Adrenal gland (tissue), 5 donors: ENCODE measurements at regions not wholly inside any gene's neighbourhood (a gene's known extent, or its start where the extent isn't known, plus 50 kb on each side); places are given as distances from the start of the nearest gene placed in this dataset.

ENCODE experiments used
- POLR2A ChIP-seq, 2 donors: fragments of 450-650 bp; IDR thresholded peaks; one replicate each; pipeline ENCODE4 v1.6.1; 2017; ENCODE audit warnings: antibody characterized with exemption in 2 of 2, mild to moderate bottlenecking in 2 of 2, moderate library complexity in 1 of 2
- TF ChIP-seq, protein P1 (sequence below), 6 experiments: fragments of 450-650 bp in 4 of 6; fragments of 200-600 bp in 2 of 6; sonication (generic) in 1 of 6; IDR thresholded peaks; 1 replicate in 5 of 6; 2 replicates in 1 of 6; pipeline versions ENCODE4 v1.5.1 to v1.8.0; 2016 to 2021; ENCODE audit warnings: antibody characterized with exemption in 6 of 6, mild to moderate bottlenecking in 2 of 6, moderate library complexity in 1 of 6
- donor health status: DM: no; HTN: no; CAD: no.

DNA sequence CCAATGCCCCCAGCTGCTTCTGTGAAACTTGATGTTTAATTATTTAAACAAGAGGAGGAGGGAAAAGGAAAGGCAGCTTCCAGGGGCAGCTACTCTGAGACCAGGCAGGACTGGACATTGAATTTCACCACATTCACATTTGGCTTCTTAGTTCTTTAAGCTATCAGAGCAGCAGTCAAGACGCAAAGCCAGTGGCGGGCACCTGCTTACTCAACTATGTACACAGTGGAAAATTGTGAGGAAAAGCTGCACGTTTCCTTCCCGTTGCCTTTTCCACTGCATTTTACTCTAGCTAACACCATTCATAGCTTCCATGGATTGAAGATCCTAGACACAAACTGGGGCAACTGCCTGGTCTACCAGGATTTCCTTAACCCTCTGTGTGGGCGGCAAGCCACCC lies 200.3 kb downstream of the ERCC6L2 start:
- TF ChIP-seq, protein P1, sequence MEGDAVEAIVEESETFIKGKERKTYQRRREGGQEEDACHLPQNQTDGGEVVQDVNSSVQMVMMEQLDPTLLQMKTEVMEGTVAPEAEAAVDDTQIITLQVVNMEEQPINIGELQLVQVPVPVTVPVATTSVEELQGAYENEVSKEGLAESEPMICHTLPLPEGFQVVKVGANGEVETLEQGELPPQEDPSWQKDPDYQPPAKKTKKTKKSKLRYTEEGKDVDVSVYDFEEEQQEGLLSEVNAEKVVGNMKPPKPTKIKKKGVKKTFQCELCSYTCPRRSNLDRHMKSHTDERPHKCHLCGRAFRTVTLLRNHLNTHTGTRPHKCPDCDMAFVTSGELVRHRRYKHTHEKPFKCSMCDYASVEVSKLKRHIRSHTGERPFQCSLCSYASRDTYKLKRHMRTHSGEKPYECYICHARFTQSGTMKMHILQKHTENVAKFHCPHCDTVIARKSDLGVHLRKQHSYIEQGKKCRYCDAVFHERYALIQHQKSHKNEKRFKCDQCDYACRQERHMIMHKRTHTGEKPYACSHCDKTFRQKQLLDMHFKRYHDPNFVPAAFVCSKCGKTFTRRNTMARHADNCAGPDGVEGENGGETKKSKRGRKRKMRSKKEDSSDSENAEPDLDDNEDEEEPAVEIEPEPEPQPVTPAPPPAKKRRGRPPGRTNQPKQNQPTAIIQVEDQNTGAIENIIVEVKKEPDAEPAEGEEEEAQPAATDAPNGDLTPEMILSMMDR (IDR thresholded peaks at IDR 0.05): no peak
- no peak for TF ChIP-seq POLR2A (IDR thresholded peaks at IDR 0.05)
